ENCODE measurements at regions not wholly inside any gene's neighbourhood (a gene's known extent, or its start where the extent isn't known, plus 50 kb on each side); places are given as distances from the start of the nearest gene placed in this dataset.
A peak's percentile ranks its signal among the peaks of the same experiment; 100 is the strongest.
"Not testable (repeated sequence)": the region's sequence is repeated elsewhere in the genome, so short reads cannot be mapped to it uniquely, and the experiment has no call there.

- H3K27ac ChIP-seq = no peak overlapping the region
- DNase-seq (no peak), ATAC-seq (no peak)
- TF ChIP-seq, protein P1, sequence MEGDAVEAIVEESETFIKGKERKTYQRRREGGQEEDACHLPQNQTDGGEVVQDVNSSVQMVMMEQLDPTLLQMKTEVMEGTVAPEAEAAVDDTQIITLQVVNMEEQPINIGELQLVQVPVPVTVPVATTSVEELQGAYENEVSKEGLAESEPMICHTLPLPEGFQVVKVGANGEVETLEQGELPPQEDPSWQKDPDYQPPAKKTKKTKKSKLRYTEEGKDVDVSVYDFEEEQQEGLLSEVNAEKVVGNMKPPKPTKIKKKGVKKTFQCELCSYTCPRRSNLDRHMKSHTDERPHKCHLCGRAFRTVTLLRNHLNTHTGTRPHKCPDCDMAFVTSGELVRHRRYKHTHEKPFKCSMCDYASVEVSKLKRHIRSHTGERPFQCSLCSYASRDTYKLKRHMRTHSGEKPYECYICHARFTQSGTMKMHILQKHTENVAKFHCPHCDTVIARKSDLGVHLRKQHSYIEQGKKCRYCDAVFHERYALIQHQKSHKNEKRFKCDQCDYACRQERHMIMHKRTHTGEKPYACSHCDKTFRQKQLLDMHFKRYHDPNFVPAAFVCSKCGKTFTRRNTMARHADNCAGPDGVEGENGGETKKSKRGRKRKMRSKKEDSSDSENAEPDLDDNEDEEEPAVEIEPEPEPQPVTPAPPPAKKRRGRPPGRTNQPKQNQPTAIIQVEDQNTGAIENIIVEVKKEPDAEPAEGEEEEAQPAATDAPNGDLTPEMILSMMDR (IDR thresholded peaks at IDR 0.05) = no peak
- TF ChIP-seq POLR2A (IDR thresholded peaks at IDR 0.05) = no peak
- H3K4me3 ChIP-seq = no peak overlapping the region
- H3K27me3 ChIP-seq = no peaks in the 10 kb centered on the region
- peaks cover 0 to 5% (median 0%) of the 10 kb centered on the region in 12 donors for H3K4me1 ChIP-seq
- H3K36me3 ChIP-seq = peaks cover 0 to 16% (median 0%) of the 10 kb centered on the region in 9 donors
- intact Hi-C loops (cut with DNase I) = no loop called here
- H3K9me3 ChIP-seq = peaks cover 0 to 14% (median 0%) of the 10 kb centered on the region in 12 donors
Measured at GRCh38 chr20:19841740-19842139, 83.7 kb downstream of the RIN2 start.

- Histone ChIP-seq H3K4me1 (peaks cover under 1 to 18% (median 12%) of the 10 kb centered on the region in 12 donors), H3K9me3 (peaks cover 0 to 14% (median 0%) of the 10 kb centered on the region in 12 donors)
- H3K27ac ChIP-seq, ATAC-seq, H3K27me3 ChIP-seq, H3K4me3 ChIP-seq, H3K36me3 ChIP-seq, DNase-seq: not testable (repeated sequence)
- intact Hi-C loops (cut with DNase I) = loop anchor here in 2 of 10 donors (5.0 kb wide), 1 partner anchor 42 kb away; no protein-coding TSS in a partner anchor
Measured at GRCh38 chr20:19844850-19845249, 86.8 kb downstream of the RIN2 start.

- DNase-seq = no peak
- Histone ChIP-seq H3K4me3 (no peak overlapping the region), H3K9me3 (peaks cover 0 to 7% (median 0%) of the 10 kb centered on the region in 12 donors), H3K27me3 (no peaks in the 10 kb centered on the region), H3K4me1 (peaks cover 4 to 29% (median 21%) of the 10 kb centered on the region in 12 donors), H3K27ac (no peak overlapping the region), H3K36me3 (peaks cover 0 to 7% (median 0%) of the 10 kb centered on the region in 9 donors)
- intact Hi-C loops (cut with DNase I) = loop anchor here in 2 of 10 donors (5.0 kb wide), 1 partner anchor 40 kb away; no protein-coding TSS in a partner anchor
- no peak for ATAC-seq
- no peak for TF ChIP-seq POLR2A (IDR thresholded peaks at IDR 0.05)
- TF ChIP-seq, protein P1 (IDR thresholded peaks at IDR 0.05) = no peak
- 92 to 96% (median 95%) methylated on average over 3 of the region's 3 CpGs for WGBS, 4 donors
Measured at GRCh38 chr20:19847383-19847782, 89.3 kb downstream of the RIN2 start.

DNA sequence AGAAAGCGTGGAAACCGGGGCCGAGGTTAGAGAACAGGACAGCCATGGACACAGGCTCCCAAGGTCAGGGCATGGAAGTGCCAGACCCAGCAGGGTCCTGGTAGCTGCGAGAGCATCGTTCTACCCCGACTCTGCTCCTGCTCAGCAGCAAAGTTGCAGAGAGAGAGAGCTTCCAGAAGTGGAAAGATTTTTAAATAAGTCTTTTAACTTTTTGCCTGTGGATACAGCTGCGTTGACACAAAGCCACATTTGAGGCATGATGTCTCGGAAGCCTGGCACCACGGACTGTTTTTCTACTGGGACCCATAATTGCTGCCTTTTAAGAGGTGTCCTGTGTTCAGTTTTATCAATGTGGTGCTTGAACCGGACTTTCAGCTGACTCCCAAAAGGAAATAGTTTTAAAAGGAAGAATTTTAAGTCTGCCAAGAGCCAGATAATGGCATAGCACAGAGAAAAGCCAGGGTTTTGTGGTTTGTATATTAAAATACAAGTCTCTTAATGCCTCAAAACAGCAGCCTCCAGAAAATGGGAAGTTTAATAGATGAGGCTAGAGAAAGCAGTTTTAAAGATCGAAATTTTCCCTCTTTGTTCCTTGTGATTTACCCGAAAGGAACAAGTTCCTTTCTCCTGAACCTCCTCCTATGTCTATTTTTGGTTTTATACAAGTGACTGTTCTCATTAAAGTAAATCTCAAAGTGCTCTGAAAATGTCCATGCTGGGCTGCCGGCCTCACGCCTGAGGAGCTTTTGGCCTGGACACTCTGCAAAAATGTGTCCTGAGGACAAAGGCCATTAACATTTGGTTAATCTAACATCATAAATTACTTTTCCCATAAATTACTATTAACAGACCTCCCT is 91.5 kb downstream of the RIN2 start:
- no peaks in the 10 kb centered on the region for H3K27me3 ChIP-seq
- DNase-seq = peak in 2 of 5 donors; percentile 33 to 34
- intact Hi-C loops (cut with DNase I) = loop anchor here in 2 of 10 donors (5.0 kb wide), 1 partner anchor 38 kb away; no protein-coding TSS in a partner anchor
- TF ChIP-seq, protein P1 (IDR thresholded peaks at IDR 0.05) = no peak
- TF ChIP-seq POLR2A (IDR thresholded peaks at IDR 0.05) = no peak
- WGBS, 4 donors = 25 to 46% (median 29%) methylated on average over 14 of the region's 14 CpGs
- peak overlapping the region; percentile 39 to 79 (median 67) for H3K27ac ChIP-seq
- H3K4me1 ChIP-seq = peaks cover 4 to 28% (median 21%) of the 10 kb centered on the region in 12 donors
- peak; percentile 55 to 75 (median 62) for ATAC-seq
- H3K4me3 ChIP-seq = peak overlapping the region in 2 of 12 donors; percentile 0 to 14
- H3K36me3 ChIP-seq = no peaks in the 10 kb centered on the region
- peaks cover 0 to 3% (median 0%) of the 10 kb centered on the region in 12 donors for H3K9me3 ChIP-seq

Data from heart left ventricle (tissue), 16 donors.